OCI-LY7 (cell line): ENCODE measurements at regions not wholly inside any gene's neighbourhood (a gene's known extent, or its start where the extent isn't known, plus 50 kb on each side); places are given as distances from the start of the nearest gene placed in this dataset.

ENCODE experiments used
- BruUV-seq: library from RNA; stranded (reverse); fragments of 400-500 nt; replicated peaks from 2 replicates; lab custom pipeline; 2021; lab: Mats Ljungman, UMichigan
- CTCF ChIA-PET: fragments of 300-600 bp; sonication (Branson Sonifier 250); formaldehyde crosslinking; loops from one replicate; lab custom pipeline; 2022; ENCODE audit warnings: antibody characterized with exemption; ENCODE audit not compliant: unreplicated experiment; lab: Charles Lee
- POLR2A ChIA-PET: fragments of 300-600 bp; sonication (Branson Sonifier 250); formaldehyde crosslinking; loops from one replicate; lab custom pipeline; 2022; ENCODE audit warnings: antibody characterized with exemption; lab: Charles Lee
- DNase-seq: peaks from one replicate; pipeline ENCODE4 v3.0.0-alpha.2; 2015; ENCODE audit warnings: low spot score
- H2AFZ ChIP-seq: fragments of 200-600 bp; sonication (generic), shearing (Covaris generic); 2 replicates; pipeline ENCODE4 v1.6.1; 2014; ENCODE audit warnings: mild to moderate bottlenecking, antibody characterized with exemption, low read length, moderate library complexity
- H3K27ac ChIP-seq: fragments of 200-600 bp; sonication (generic); 2 replicates; pipeline ENCODE4 v1.5.1; 2014; ENCODE audit warnings: mixed run types, low read depth, mild to moderate bottlenecking, moderate library complexity, low read length, inconsistent platforms; ENCODE audit not compliant: poor library complexity, severe bottlenecking
- H3K36me3 ChIP-seq: fragments of 200-600 bp; sonication (generic); 2 replicates; pipeline ENCODE4 v1.6.1; 2014; ENCODE audit warnings: mild to moderate bottlenecking, antibody characterized with exemption, low read length, moderate library complexity, mixed read lengths; ENCODE audit not compliant: insufficient read depth
- H3K4me1 ChIP-seq: fragments of 200-600 bp; sonication (generic); 2 replicates; pipeline ENCODE4 v1.5.1; 2014; ENCODE audit warnings: mild to moderate bottlenecking, low read length; ENCODE audit not compliant: insufficient read depth, poor library complexity, severe bottlenecking
- H3K4me2 ChIP-seq: fragments of 200-600 bp; sonication (generic); 2 replicates; pipeline ENCODE4 v1.6.1; 2014; ENCODE audit warnings: mild to moderate bottlenecking, low read length
- H3K4me3 ChIP-seq: fragments of 200-600 bp; sonication (generic); 2 replicates; pipeline ENCODE4 v1.5.1; 2014; ENCODE audit warnings: mild to moderate bottlenecking, low read depth, low read length; ENCODE audit not compliant: poor library complexity, severe bottlenecking
- H3K79me2 ChIP-seq: fragments of 200-600 bp; sonication (generic); 2 replicates; pipeline ENCODE4 v1.6.1; 2016; ENCODE audit warnings: low read depth, mild to moderate bottlenecking, low read length, moderate library complexity, mixed read lengths; ENCODE audit not compliant: insufficient read depth
- H3K9me2 ChIP-seq: fragments of 200-600 bp; sonication (generic); 2 replicates; pipeline ENCODE4 v1.6.1; 2016; ENCODE audit warnings: mild to moderate bottlenecking, low read length, mixed read lengths; ENCODE audit not compliant: insufficient read depth
- H3K9me3 ChIP-seq: fragments of 200-600 bp; sonication (generic); 2 replicates; pipeline ENCODE4 v1.6.1; 2014; ENCODE audit warnings: mild to moderate bottlenecking, mixed run types, low read length, mixed read lengths
- H4K20me1 ChIP-seq: fragments of 200-600 bp; sonication (generic); 2 replicates; pipeline ENCODE4 v1.6.1; 2014; ENCODE audit warnings: mild to moderate bottlenecking, antibody characterized with exemption, low read length, moderate library complexity, mixed read lengths; ENCODE audit not compliant: insufficient read depth
- CTCF ChIP-seq: fragments of 200-600 bp; sonication (generic); conservative IDR thresholded peaks from 2 replicates; pipeline ENCODE4 v1.5.1; 2014; ENCODE audit warnings: mild to moderate bottlenecking, antibody characterized with exemption, low read length, moderate library complexity, mixed read lengths
- EZH2phosphoT487 ChIP-seq: fragments of 200-600 bp; sonication (generic); IDR thresholded peaks from 2 replicates; pipeline ENCODE4 v1.6.1; 2018; ENCODE audit warnings: low read depth, borderline replicate concordance, mild to moderate bottlenecking, mixed run types, antibody characterized with exemption, low read length, moderate library complexity, mixed read lengths
- intact Hi-C: fragments of 100-400 bp; cut with micrococcal nuclease; formaldehyde crosslinking; loops from one replicate; pipeline ENCODE4 v1.10.0; 2022; ENCODE audit not compliant: unreplicated experiment

DNA sequence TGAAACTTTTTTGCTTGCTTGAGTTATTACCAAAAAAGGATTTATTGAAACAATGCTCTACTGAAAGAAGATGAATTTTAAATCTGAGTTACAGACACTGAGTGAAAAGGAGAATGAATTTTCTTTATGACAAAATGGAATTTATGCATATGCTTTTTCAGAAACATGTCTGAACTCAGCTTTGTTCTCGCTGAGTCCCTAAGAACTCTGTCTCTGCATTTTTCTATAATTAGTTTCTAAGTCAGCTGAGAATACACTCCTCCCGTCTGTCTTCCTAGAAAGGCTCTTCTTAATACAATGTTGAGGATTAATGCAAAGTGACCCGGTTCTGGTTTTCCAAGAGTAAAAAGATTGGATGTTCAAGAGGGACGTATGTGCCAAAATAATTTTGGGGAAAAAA is 463.5 kb downstream of the NKX6-1 start:
- H3K9me3 ChIP-seq: no peaks in the 10 kb centered on the region
- TF ChIP-seq EZH2phosphoT487: no peak
- TF ChIP-seq CTCF: no peak
- POLR2A ChIA-PET: no interaction called here
- no TSS peak for BruUV-seq
- no peaks in the 10 kb centered on the region for H3K36me3 ChIP-seq
- no peaks in the 10 kb centered on the region for H3K9me2 ChIP-seq
- no peak overlapping the region for H3K4me2 ChIP-seq
- no peak for DNase-seq
- no peak overlapping the region for H3K4me3 ChIP-seq
- intact Hi-C loops: no loop called here
- H3K79me2 ChIP-seq: no peaks in the 10 kb centered on the region
- H3K4me1 ChIP-seq: no peaks in the 10 kb centered on the region
- no peak overlapping the region for H2AFZ ChIP-seq
- CTCF ChIA-PET: no interaction called here
- no peaks in the 10 kb centered on the region for H4K20me1 ChIP-seq
- no peak overlapping the region for H3K27ac ChIP-seq

- CTCF ChIA-PET: no interaction called here
- no peak overlapping the region for H2AFZ ChIP-seq
- no peak overlapping the region for H3K4me3 ChIP-seq
- BruUV-seq: no TSS peak
- no peak overlapping the region for H3K27ac ChIP-seq
- H3K4me2 ChIP-seq: no peak overlapping the region
- intact Hi-C loops: no loop called here
- no peaks in the 10 kb centered on the region for H3K4me1 ChIP-seq
- H3K36me3 ChIP-seq: no peaks in the 10 kb centered on the region
- no peaks in the 10 kb centered on the region for H3K79me2 ChIP-seq
- DNase-seq: no peak
- POLR2A ChIA-PET: interaction anchor here (0.7 kb wide), 1 partner anchor 660 kb away, joined by 3 read pairs; no protein-coding TSS in a partner anchor
- H4K20me1 ChIP-seq: no peaks in the 10 kb centered on the region
- H3K9me2 ChIP-seq: no peaks in the 10 kb centered on the region
- TF ChIP-seq CTCF (no peak), EZH2phosphoT487 (no peak)
- no peaks in the 10 kb centered on the region for H3K9me3 ChIP-seq
Observed at GRCh38 chr4:84032372-84032771, 466.7 kb downstream of the NKX6-1 start.

- ChIA-PET CTCF (no interaction called here), POLR2A (no interaction called here)
- Histone ChIP-seq H4K20me1 (no peaks in the 10 kb centered on the region), H3K79me2 (no peaks in the 10 kb centered on the region), H3K9me3 (no peaks in the 10 kb centered on the region), H3K9me2 (no peaks in the 10 kb centered on the region), H3K4me2 (no peak overlapping the region), H3K4me3 (no peak overlapping the region), H2AFZ (no peak overlapping the region), H3K36me3 (no peaks in the 10 kb centered on the region), H3K4me1 (no peaks in the 10 kb centered on the region), H3K27ac (no peak overlapping the region)
- no TSS peak for BruUV-seq
- intact Hi-C loops: no loop called here
- DNase-seq: no peak
- TF ChIP-seq EZH2phosphoT487 (no peak), CTCF (no peak)
Observed at GRCh38 chr4:84031401-84031800, 467.7 kb downstream of the NKX6-1 start.
